ENCODE measurements at regions not wholly inside any gene's neighbourhood (a gene's known extent, or its start where the extent isn't known, plus 50 kb on each side); places are given as distances from the start of the nearest gene placed in this dataset.
"Not testable (repeated sequence)": the region's sequence is repeated elsewhere in the genome, so short reads cannot be mapped to it uniquely, and the experiment has no call there.

GRCh38 chr9:88884291-88884690 is 107.0 kb upstream of the S1PR3 start:
- TF ChIP-seq CTCF (conservative IDR thresholded peaks at IDR 0.05; ENCODE audit: low read length); EZH2phosphoT487 (IDR thresholded peaks at IDR 0.05; ENCODE audit: borderline replicate concordance, low read depth, low read length): not testable (repeated sequence)

Measured in OCI-LY7 (cell line).